HepG2 (cell line): ENCODE measurements at regions not wholly inside any gene's neighbourhood (a gene's known extent, or its start where the extent isn't known, plus 50 kb on each side); places are given as distances from the start of the nearest gene placed in this dataset.

Experiments used
- ATAC-seq: fragments of 200-7000 bp; cut with Tn5 transposase; 3 replicates; pipeline ENCODE4 v1.9.1; 2020; ENCODE audit warnings: mild to moderate bottlenecking, moderate library complexity
- BruUV-seq: library from RNA; stranded (reverse); fragments of 400-500 nt; replicated peaks from 2 replicates; lab custom pipeline; 2021; lab: Mats Ljungman, UMichigan
- CTCF ChIA-PET: fragments of 300-600 bp; formaldehyde crosslinking; extraction: SDS; loops from one replicate; lab custom pipeline; 2021; ENCODE audit warnings: low total read pairs, inconsistent platforms, low intra/inter-chr PET ratio; lab: Yijun Ruan, JAX
- POLR2A ChIA-PET: fragments of 350-600 bp; sonication (Branson Sonifier 250); formaldehyde crosslinking; loops from one replicate; lab custom pipeline; 2020; ENCODE audit warnings: antibody characterized with exemption, inconsistent platforms; lab: Yijun Ruan, JAX
- DNase-seq: peaks from one replicate; pipeline ENCODE4 v3.0.0-alpha.2; 2015; ENCODE audit warnings: low spot score
- FAIRE-seq: peaks from 3 replicates; lab custom pipeline; 2011; peaks lifted over from hg19 to GRCh38; lab: Jason Lieb, UNC
- H2AFZ ChIP-seq: one replicate; pipeline ENCODE4 v1.6.1; 2011; ENCODE audit warnings: low read length, inconsistent platforms
- H3K27ac ChIP-seq: fragments of 300-600 bp; 3 replicates; pipeline ENCODE4 v1.8.0; 2011; ENCODE audit warnings: mixed run types, mild to moderate bottlenecking, mixed read lengths, low read length, inconsistent platforms; ENCODE audit not compliant: insufficient read depth; ENCODE audit errors: extremely low read length
- H3K27me3 ChIP-seq, 2 experiments: fragments of 200-600 bp in 1 of 2; 2 replicates in 1 of 2; 3 replicates in 1 of 2; pipeline versions ENCODE4 v1.6.0 to v1.8.0; 2011; ENCODE audit warnings: low read length in 2 of 2, mild to moderate bottlenecking in 2 of 2, moderate library complexity in 2 of 2, inconsistent platforms in 1 of 2; ENCODE audit not compliant: insufficient read depth in 2 of 2, control insufficient read depth in 1 of 2
- H3K36me3 ChIP-seq, 2 experiments: fragments of 200-600 bp in 1 of 2; replicated peaks in 1 of 2; 2 replicates in 1 of 2; 3 replicates in 1 of 2; pipeline versions ENCODE4 v1.5.1 to v1.8.0; 2011; ENCODE audit warnings: low read length in 2 of 2, inconsistent platforms in 1 of 2; ENCODE audit not compliant: insufficient read depth in 2 of 2, control insufficient read depth in 1 of 2
- H3K4me1 ChIP-seq: 2 replicates; pipeline ENCODE4 v1.5.1; 2012; ENCODE audit warnings: low read length, inconsistent platforms; ENCODE audit not compliant: insufficient read depth
- H3K4me2 ChIP-seq: 2 replicates; pipeline ENCODE4 v1.6.0; 2011; ENCODE audit warnings: low read depth, low read length, inconsistent platforms
- H3K4me3 ChIP-seq, 3 experiments: fragments of 200-600 bp in 1 of 3; sonication (generic), shearing (Covaris generic) in 1 of 3; replicated peaks in 1 of 3; 2 replicates each; pipeline ENCODE4 v1.5.1; 2011 to 2016; ENCODE audit warnings: low read length in 3 of 3, inconsistent platforms in 2 of 3, low read depth in 2 of 3, mild to moderate bottlenecking in 2 of 3, control low read depth in 1 of 3, mixed read lengths in 1 of 3; ENCODE audit not compliant: insufficient read depth in 1 of 3
- H3K79me2 ChIP-seq: one replicate; pipeline ENCODE4 v1.6.1; 2011; ENCODE audit warnings: low read length, inconsistent platforms; ENCODE audit not compliant: insufficient read depth
- H3K9ac ChIP-seq: 2 replicates; pipeline ENCODE4 v1.6.0; 2011; ENCODE audit warnings: mild to moderate bottlenecking, low read depth, low read length, inconsistent platforms; ENCODE audit not compliant: insufficient read depth
- H3K9me3 ChIP-seq: 2 replicates; pipeline ENCODE4 v1.5.1; 2012; ENCODE audit warnings: mild to moderate bottlenecking, low read length
- H4K20me1 ChIP-seq: 2 replicates; pipeline ENCODE4 v1.6.0; 2011; ENCODE audit warnings: inconsistent platforms, mild to moderate bottlenecking, low read length, moderate library complexity; ENCODE audit not compliant: insufficient read depth
- FOSL1 ChIP-seq: sonication (generic); formaldehyde crosslinking; IDR thresholded peaks from 2 replicates; pipeline ENCODE4 v1.9.0; 2021; ENCODE audit warnings: missing genetic modification reagents, borderline replicate concordance
- HNF4A ChIP-seq: sonication (generic); formaldehyde crosslinking; IDR thresholded peaks from 2 replicates; pipeline ENCODE4 v1.4.0; 2020; ENCODE audit warnings: missing genetic modification reagents
- NR2C2 ChIP-seq: sonication (generic); formaldehyde crosslinking; IDR thresholded peaks from 2 replicates; pipeline ENCODE4 v1.4.0; 2020; ENCODE audit warnings: missing genetic modification reagents, mild to moderate bottlenecking, moderate library complexity, borderline replicate concordance
- PRMT3 ChIP-seq: sonication (generic); formaldehyde crosslinking; IDR thresholded peaks from 2 replicates; pipeline ENCODE4 v1.8.1; 2022; ENCODE audit warnings: low read depth, mild to moderate bottlenecking, moderate library complexity, missing genetic modification reagents, borderline replicate concordance
- RARA ChIP-seq: IDR thresholded peaks from 2 replicates; pipeline ENCODE4 v1.6.1; 2016; ENCODE audit warnings: missing genetic modification reagents, missing compliant biosample characterization
- REXO4 ChIP-seq: sonication (generic); formaldehyde crosslinking; IDR thresholded peaks from 2 replicates; pipeline ENCODE4 v1.8.0; 2022; ENCODE audit warnings: missing genetic modification reagents, mild to moderate bottlenecking, borderline replicate concordance
- SIX4 ChIP-seq: sonication (generic); formaldehyde crosslinking; IDR thresholded peaks from 2 replicates; pipeline ENCODE4 v1.4.0; 2020; ENCODE audit warnings: missing genetic modification reagents
- SRY ChIP-seq: sonication (generic); formaldehyde crosslinking; IDR thresholded peaks from 2 replicates; pipeline ENCODE4 v1.8.0; 2022; ENCODE audit warnings: mild to moderate bottlenecking, missing genetic modification reagents
- ZBTB1 ChIP-seq: sonication (generic); formaldehyde crosslinking; IDR thresholded peaks from 2 replicates; pipeline ENCODE4 v1.4.0; 2020; ENCODE audit warnings: missing genetic modification reagents, borderline replicate concordance
- ZFP36 ChIP-seq: fragments of 150-350 bp; IDR thresholded peaks from 2 replicates; pipeline ENCODE4 v1.6.1; 2018; ENCODE audit warnings: borderline replicate concordance, low read length, low read depth; ENCODE audit not compliant: partially characterized antibody
- ZMYM3 ChIP-seq: sonication (generic); formaldehyde crosslinking; IDR thresholded peaks from 2 replicates; pipeline ENCODE4 v1.5.1; 2020; ENCODE audit warnings: mild to moderate bottlenecking, missing genetic modification reagents
- ZNF296 ChIP-seq: sonication (generic); formaldehyde crosslinking; conservative IDR thresholded peaks from 2 replicates; pipeline ENCODE4 v1.5.0; 2020; ENCODE audit warnings: mild to moderate bottlenecking, missing genetic modification reagents
- ZNF616 ChIP-seq: sonication (generic); formaldehyde crosslinking; IDR thresholded peaks from 2 replicates; pipeline ENCODE4 v1.5.0; 2020; ENCODE audit warnings: low read depth, mild to moderate bottlenecking, missing genetic modification reagents
- ZNF709 ChIP-seq: sonication (generic); formaldehyde crosslinking; IDR thresholded peaks from 2 replicates; pipeline ENCODE4 v1.5.0; 2020; ENCODE audit warnings: mild to moderate bottlenecking, missing genetic modification reagents
- ZNF746 ChIP-seq: sonication (generic); formaldehyde crosslinking; IDR thresholded peaks from 2 replicates; pipeline ENCODE4 v1.8.0; 2022; ENCODE audit warnings: mild to moderate bottlenecking, missing genetic modification reagents
- ZNF775 ChIP-seq: sonication (generic); formaldehyde crosslinking; IDR thresholded peaks from 2 replicates; pipeline ENCODE4 v1.4.0; 2020; ENCODE audit warnings: missing genetic modification reagents, mild to moderate bottlenecking, moderate library complexity, borderline replicate concordance
- WGBS: methylation state at CpG from one replicate; pipeline ENCODE4 v1.1.6; 2017; ENCODE audit warnings: low lambda C conversion rate; 5-methylcytosine and 5-hydroxymethylcytosine counted together
- in situ Hi-C: cut with HindIII; loops from 2 replicates; pipeline ENCODE4 v1.10.0; 2017; ENCODE audit warnings: low pct_unique_long_range_greater_than_20kb; ENCODE audit not compliant: extremely low pct_ligation_motif_present
- intact Hi-C: fragments of 100-400 bp; cut with micrococcal nuclease; formaldehyde crosslinking; loops from one replicate; pipeline ENCODE4 v1.10.0; 2022; ENCODE audit not compliant: unreplicated experiment
- TF ChIP-seq, protein P1 (sequence below): sonication (generic); formaldehyde crosslinking; IDR thresholded peaks from 2 replicates; pipeline ENCODE4 v1.4.0; 2020; ENCODE audit warnings: mild to moderate bottlenecking, missing genetic modification reagents
- TF ChIP-seq, protein P2 (sequence below): IDR thresholded peaks from 2 replicates; pipeline ENCODE4 v1.4.0; 2020; ENCODE audit warnings: mild to moderate bottlenecking, missing genetic modification reagents

DNA sequence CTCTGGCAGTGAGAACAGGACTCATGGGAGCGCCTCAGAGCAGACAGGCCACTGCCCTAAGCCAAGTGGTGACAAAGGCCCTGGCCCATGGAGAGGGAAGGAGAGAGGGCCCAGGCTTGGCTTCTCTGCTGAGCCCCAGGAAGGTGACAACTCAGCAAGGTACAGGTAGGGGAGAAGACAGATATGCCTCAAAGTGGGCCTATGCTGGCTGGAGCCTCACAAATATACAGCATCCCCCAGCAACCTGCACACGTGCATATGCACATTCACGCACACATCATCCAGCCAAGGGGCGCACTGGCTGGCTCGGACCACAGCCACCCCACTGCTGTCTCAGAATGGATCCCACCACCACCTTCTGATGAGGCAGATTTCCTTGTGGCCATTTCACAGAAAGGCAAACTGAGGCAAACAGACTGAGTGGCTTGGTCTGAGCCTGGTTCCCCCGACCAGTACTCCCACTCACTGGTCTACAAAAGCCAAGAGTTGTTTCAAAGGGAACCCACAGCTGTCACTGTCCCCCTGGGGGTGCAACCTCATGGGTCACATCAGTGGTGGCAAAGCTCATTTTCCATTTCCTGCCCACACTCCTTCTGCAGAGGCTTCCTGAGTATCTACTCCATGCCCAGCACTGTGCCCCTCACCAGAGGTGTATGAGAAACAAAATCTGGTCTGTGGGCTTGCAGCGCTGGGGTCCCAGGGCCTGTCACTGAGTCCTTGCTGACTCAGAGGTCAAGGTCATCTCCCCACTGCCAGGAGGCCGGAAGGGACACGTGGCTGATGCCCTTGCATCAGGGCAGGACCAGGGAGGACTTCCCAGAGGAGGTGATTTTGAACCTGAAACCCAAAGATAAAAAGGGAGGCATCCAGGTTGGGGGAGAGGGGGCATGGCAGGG is 67.3 kb upstream of the PRR5 start:
- intact Hi-C loops (no loop called here), in situ Hi-C loops (loop anchor here (25.0 kb wide), 1 partner anchor 747 kb away; the partner anchor contains the start of gene PNPLA5)
- Histone ChIP-seq H3K9ac (no peak overlapping the region), H3K79me2 (no peaks in the 10 kb centered on the region), H3K4me1 (peaks cover 16% of the 10 kb centered on the region), H4K20me1 (no peaks in the 10 kb centered on the region), H2AFZ (no peak overlapping the region), H3K27ac (no peak overlapping the region), H3K36me3 (no peaks in the 10 kb centered on the region), H3K9me3 (no peaks in the 10 kb centered on the region), H3K27me3 (peaks cover 0 to 10% of the 10 kb centered on the region in 2 experiments; a peak in 2 of 5 replicates), H3K4me2 (no peak overlapping the region), H3K4me3 (no peak overlapping the region; a peak in 1 of 6 replicates)
- POLR2A ChIA-PET: interaction anchor here (0.9 kb wide), 1 partner anchor 11 kb away, joined by 3 read pairs; no protein-coding TSS in a partner anchor
- BruUV-seq: no TSS peak
- no peak for ATAC-seq
- 0% methylated on average over 3 of the region's 9 CpGs for WGBS
- DNase-seq: peak; percentile 15
- CTCF ChIA-PET: no interaction called here
- no peak for FAIRE-seq
- TF ChIP-seq ZNF296: no peak
- peak; percentile 45 for TF ChIP-seq ZFP36
- TF ChIP-seq ZNF616: no peak
- no peak for TF ChIP-seq PRMT3
- TF ChIP-seq SRY (CRISPR knock-in tag): no peak
- no peak for TF ChIP-seq ZBTB1
- TF ChIP-seq, protein P1, sequence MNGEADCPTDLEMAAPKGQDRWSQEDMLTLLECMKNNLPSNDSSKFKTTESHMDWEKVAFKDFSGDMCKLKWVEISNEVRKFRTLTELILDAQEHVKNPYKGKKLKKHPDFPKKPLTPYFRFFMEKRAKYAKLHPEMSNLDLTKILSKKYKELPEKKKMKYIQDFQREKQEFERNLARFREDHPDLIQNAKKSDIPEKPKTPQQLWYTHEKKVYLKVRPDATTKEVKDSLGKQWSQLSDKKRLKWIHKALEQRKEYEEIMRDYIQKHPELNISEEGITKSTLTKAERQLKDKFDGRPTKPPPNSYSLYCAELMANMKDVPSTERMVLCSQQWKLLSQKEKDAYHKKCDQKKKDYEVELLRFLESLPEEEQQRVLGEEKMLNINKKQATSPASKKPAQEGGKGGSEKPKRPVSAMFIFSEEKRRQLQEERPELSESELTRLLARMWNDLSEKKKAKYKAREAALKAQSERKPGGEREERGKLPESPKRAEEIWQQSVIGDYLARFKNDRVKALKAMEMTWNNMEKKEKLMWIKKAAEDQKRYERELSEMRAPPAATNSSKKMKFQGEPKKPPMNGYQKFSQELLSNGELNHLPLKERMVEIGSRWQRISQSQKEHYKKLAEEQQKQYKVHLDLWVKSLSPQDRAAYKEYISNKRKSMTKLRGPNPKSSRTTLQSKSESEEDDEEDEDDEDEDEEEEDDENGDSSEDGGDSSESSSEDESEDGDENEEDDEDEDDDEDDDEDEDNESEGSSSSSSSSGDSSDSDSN: no peak
- TF ChIP-seq ZMYM3 (CRISPR knock-in tag): peak; percentile 62
- TF ChIP-seq SIX4: no peak
- 0 out of 2 replicates have a peak, but pooled peaks have one; percentile 37 for TF ChIP-seq FOSL1
- TF ChIP-seq ZNF746 (CRISPR knock-in tag): no peak
- TF ChIP-seq, protein P2, sequence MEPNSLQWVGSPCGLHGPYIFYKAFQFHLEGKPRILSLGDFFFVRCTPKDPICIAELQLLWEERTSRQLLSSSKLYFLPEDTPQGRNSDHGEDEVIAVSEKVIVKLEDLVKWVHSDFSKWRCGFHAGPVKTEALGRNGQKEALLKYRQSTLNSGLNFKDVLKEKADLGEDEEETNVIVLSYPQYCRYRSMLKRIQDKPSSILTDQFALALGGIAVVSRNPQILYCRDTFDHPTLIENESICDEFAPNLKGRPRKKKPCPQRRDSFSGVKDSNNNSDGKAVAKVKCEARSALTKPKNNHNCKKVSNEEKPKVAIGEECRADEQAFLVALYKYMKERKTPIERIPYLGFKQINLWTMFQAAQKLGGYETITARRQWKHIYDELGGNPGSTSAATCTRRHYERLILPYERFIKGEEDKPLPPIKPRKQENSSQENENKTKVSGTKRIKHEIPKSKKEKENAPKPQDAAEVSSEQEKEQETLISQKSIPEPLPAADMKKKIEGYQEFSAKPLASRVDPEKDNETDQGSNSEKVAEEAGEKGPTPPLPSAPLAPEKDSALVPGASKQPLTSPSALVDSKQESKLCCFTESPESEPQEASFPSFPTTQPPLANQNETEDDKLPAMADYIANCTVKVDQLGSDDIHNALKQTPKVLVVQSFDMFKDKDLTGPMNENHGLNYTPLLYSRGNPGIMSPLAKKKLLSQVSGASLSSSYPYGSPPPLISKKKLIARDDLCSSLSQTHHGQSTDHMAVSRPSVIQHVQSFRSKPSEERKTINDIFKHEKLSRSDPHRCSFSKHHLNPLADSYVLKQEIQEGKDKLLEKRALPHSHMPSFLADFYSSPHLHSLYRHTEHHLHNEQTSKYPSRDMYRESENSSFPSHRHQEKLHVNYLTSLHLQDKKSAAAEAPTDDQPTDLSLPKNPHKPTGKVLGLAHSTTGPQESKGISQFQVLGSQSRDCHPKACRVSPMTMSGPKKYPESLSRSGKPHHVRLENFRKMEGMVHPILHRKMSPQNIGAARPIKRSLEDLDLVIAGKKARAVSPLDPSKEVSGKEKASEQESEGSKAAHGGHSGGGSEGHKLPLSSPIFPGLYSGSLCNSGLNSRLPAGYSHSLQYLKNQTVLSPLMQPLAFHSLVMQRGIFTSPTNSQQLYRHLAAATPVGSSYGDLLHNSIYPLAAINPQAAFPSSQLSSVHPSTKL (CRISPR knock-in tag): no peak
- no peak for TF ChIP-seq REXO4 (CRISPR knock-in tag)
- TF ChIP-seq RARA (CRISPR knock-in tag): 0 out of 2 replicates have a peak, but pooled peaks have one; percentile 29
- peak; percentile 27; the same call in 1 of the 2 replicates for TF ChIP-seq HNF4A (CRISPR knock-in tag)
- peak; percentile 40; the same call in 1 of the 2 replicates for TF ChIP-seq NR2C2
- TF ChIP-seq ZNF775 (CRISPR knock-in tag): no peak
- no peak for TF ChIP-seq ZNF709
